ENCODE measurements at regions not wholly inside any gene's neighbourhood (a gene's known extent, or its start where the extent isn't known, plus 50 kb on each side); places are given as distances from the start of the nearest gene placed in this dataset.

DNA sequence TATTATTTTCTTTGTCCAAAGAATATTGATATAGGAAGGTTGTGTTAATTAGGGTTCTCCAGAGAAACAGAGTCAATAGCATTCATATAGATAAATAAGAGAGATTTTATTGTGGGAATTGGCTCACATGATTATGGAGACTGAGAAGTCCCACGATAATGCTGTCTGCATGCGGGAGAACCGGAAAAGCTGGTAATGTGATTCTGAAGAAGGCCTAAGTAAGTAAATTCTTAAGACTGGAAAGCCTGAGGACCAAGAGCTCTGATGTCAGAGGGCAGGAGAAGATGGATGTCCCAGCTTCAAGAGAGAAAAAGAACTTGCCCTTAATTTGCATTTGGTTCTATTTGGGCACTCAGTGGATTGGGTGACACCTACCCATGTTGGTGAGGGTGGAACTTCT is 307.4 kb upstream of the C9orf72 start:
- DNase-seq (ENCODE audit: low read depth), result no peak
- TF ChIP-seq, protein P1, sequence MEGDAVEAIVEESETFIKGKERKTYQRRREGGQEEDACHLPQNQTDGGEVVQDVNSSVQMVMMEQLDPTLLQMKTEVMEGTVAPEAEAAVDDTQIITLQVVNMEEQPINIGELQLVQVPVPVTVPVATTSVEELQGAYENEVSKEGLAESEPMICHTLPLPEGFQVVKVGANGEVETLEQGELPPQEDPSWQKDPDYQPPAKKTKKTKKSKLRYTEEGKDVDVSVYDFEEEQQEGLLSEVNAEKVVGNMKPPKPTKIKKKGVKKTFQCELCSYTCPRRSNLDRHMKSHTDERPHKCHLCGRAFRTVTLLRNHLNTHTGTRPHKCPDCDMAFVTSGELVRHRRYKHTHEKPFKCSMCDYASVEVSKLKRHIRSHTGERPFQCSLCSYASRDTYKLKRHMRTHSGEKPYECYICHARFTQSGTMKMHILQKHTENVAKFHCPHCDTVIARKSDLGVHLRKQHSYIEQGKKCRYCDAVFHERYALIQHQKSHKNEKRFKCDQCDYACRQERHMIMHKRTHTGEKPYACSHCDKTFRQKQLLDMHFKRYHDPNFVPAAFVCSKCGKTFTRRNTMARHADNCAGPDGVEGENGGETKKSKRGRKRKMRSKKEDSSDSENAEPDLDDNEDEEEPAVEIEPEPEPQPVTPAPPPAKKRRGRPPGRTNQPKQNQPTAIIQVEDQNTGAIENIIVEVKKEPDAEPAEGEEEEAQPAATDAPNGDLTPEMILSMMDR (conservative IDR thresholded peaks at IDR 0.05; ENCODE audit: low read depth, low read length), result no peak
- no peak overlapping the region for H3K4me3 ChIP-seq (ENCODE audit: low read depth, low read length)

GRCh38 chr9:27888661-27889295 is 315.5 kb upstream of the C9orf72 start:
- H3K4me3 ChIP-seq (ENCODE audit: low read depth, low read length), result no peak overlapping the region
- TF ChIP-seq, protein P1 (conservative IDR thresholded peaks at IDR 0.05; ENCODE audit: low read depth, low read length), result peak; percentile 80
- DNase-seq (ENCODE audit: low read depth), result peak; percentile 14

DNA sequence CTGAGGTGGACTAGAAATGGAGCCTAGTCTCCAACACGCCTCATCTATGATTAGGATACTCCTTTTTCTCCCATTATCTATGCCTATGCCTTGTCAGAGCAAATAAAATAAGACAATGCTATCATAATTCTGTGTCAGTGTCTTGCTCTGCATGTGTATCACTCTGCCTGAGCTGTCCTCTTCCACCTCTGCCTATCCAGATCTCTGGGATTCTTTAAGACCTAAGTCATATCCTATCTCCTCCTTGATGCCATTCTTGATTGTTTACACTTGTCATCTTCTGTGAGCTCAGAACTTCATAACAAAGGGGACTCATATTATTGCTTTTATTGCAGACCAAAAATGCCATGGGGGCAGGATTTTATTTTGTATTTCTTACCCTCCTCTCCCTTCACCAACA is 351.2 kb upstream of the C9orf72 start:
- DNase-seq (ENCODE audit: low read depth), result no peak
- TF ChIP-seq, protein P1 (conservative IDR thresholded peaks at IDR 0.05; ENCODE audit: low read depth, low read length), result no peak
- no peak overlapping the region for H3K4me3 ChIP-seq (ENCODE audit: low read depth, low read length)

GRCh38 chr9:27925815-27926214 is 352.5 kb upstream of the C9orf72 start:
- DNase-seq (ENCODE audit: low read depth), result no peak
- H3K4me3 ChIP-seq (ENCODE audit: low read depth, low read length), result no peak overlapping the region
- TF ChIP-seq, protein P1 (conservative IDR thresholded peaks at IDR 0.05; ENCODE audit: low read depth, low read length), result no peak

DNA sequence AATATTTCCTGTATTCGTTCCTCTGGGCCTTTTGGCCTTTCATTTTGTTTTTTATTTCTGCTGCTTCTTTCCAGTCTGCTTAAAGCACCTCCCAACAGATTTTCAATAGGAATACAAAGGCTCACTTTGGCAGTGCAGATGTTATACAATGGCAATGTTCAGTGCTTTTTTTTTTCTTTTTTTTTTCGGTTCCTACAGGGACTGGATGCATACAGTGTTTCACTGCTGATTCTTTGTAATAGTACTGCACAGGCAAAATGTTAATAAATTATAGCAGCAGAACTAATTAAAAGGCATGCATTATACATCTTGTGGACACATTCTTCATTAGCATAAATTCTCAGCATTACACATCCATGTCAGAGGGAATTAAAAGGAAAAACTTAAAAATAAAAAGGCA is 356.6 kb upstream of the C9orf72 start:
- TF ChIP-seq, protein P1 (conservative IDR thresholded peaks at IDR 0.05; ENCODE audit: low read depth, low read length), result no peak
- DNase-seq (ENCODE audit: low read depth), result no peak
- no peak overlapping the region for H3K4me3 ChIP-seq (ENCODE audit: low read depth, low read length)

DNA sequence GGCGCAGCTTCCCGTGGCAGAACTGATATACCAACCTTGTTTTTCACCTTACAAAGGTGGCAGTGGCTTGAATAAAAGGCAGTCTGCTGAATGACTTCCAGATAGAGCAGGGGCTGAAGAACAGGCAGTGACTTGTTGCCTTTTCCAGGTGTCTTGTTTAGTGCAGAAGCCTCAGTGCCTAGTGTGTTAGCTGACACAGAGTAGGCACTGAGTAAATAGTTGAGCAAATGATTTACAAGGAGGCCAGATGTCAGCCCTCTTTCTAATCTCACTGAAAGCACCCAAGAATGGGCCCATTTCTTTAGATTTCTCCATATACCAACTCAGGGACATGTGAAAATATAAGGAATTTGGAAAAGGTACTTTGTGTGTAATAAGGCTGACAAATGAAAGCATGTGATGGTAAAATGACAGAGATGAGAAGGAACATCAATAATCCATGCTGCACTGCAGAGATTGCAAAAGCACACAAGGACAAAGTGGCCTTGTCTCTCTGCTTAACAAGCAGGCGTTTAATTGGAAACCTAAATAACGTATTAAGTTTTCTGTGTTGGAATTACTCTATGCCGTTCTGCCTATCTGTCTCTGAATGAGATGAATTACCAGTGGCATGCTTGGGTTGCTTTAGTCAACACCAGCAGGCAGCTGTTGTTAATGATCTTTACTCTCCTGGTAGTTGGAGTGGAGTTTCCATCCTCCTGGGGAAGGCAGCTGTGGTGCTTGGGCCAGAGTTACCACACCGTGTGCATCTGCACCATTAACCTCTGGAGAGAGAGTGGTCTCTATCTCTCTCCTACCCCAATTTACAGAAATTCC is 360.1 kb upstream of the C9orf72 start:
- H3K4me3 ChIP-seq (ENCODE audit: low read depth, low read length), result no peak overlapping the region
- TF ChIP-seq, protein P1 (conservative IDR thresholded peaks at IDR 0.05; ENCODE audit: low read depth, low read length), result no peak
- DNase-seq (ENCODE audit: low read depth), result no peak

Measured in choroid plexus epithelial cell (primary cell).